ENCODE measurements at regions not wholly inside any gene's neighbourhood (a gene's known extent, or its start where the extent isn't known, plus 50 kb on each side); places are given as distances from the start of the nearest gene placed in this dataset.

DNA sequence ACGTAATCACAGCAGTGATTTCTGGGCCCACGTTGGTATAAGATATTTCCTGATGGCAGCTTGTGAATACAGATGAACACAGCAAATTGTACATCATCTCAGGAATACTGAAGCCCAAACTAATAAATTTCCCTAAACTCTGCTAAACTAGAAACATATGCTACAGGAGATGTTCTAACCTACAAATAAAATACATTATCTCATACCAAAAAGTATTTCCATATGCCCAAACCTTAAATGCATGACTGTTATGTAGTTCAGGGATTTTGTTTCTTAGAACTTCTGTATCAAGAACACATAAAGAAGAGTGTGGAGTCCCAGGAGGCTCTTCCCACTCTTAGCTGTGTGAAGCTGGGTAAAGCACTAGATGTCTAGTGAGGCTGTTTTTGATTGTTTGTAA, 138.4 kb downstream of the RFC3 start:
- no peak overlapping the region for H3K27ac ChIP-seq (ENCODE audit: insufficient read depth, low read length)
- H2AFZ ChIP-seq (replicated peaks; ENCODE audit: low read length, poor library complexity) = no peak overlapping the region
- CTCF ChIA-PET = no interaction called here
- no peak overlapping the region for H3K4me3 ChIP-seq (ENCODE audit: insufficient read depth, low read depth, low read length)
- intact Hi-C loops (cut with micrococcal nuclease) (no loop called here), in situ Hi-C loops (cut with MboI; ENCODE audit: low sequenced_read_pairs) (no loop called here), dilution Hi-C loops (cut with HindIII; ENCODE audit: low sequenced_read_pairs, unreplicated experiment) (no loop called here)
- H2AK5ac ChIP-seq (ENCODE audit: low read depth, low read length) = no peak overlapping the region
- POLR2A ChIA-PET (ENCODE audit: unreplicated experiment) = no interaction called here
- no peak overlapping the region for H2BK20ac ChIP-seq (ENCODE audit: low read depth, low read length)
- no peak overlapping the region for H3K18ac ChIP-seq (ENCODE audit: low read depth, low read length)
- H4K20me1 ChIP-seq (ENCODE audit: insufficient read depth, low read length) = no peaks in the 10 kb centered on the region
- no peak overlapping the region for H2AK9ac ChIP-seq (replicated peaks; ENCODE audit: low read depth, low read length, poor library complexity)
- no peak overlapping the region for H2BK15ac ChIP-seq (ENCODE audit: low read depth, low read length)
- no peaks in the 10 kb centered on the region for H3K9me3 ChIP-seq (ENCODE audit: control insufficient read depth, insufficient read depth, low read length)
- no peaks in the 10 kb centered on the region for H3K36me3 ChIP-seq (ENCODE audit: control insufficient read depth, insufficient read depth, low read length)
- no peak overlapping the region for H3K14ac ChIP-seq (replicated peaks; ENCODE audit: low read depth, low read length)
- no CpG with 5 or more reads among the region's 2 CpGs for WGBS, 2 experiments (ENCODE audit: extremely low coverage in 2 of 2, insufficient read length in 1 of 2)
- H4K91ac ChIP-seq (ENCODE audit: insufficient read depth, low read depth, low read length) = no peak overlapping the region
- H4K8ac ChIP-seq (ENCODE audit: low read depth in 2 of 2, low read length in 2 of 2) = no peak overlapping the region
- H4K5ac ChIP-seq (ENCODE audit: low read depth, low read length) = no peak overlapping the region
- H2BK5ac ChIP-seq (ENCODE audit: low read depth, low read length, poor library complexity, severe bottlenecking) = no peak overlapping the region
- no peaks in the 10 kb centered on the region for H3K4me1 ChIP-seq (ENCODE audit: control insufficient read depth, insufficient read depth, low read length)
- ATAC-seq (ENCODE audit: low read depth) = no peak
- no TSS peak for BruUV-seq (replicated peaks)
- H3K56ac ChIP-seq (ENCODE audit: extremely low read depth, insufficient read depth, low read length) = no peak overlapping the region
- H3K9me1 ChIP-seq (ENCODE audit: insufficient read depth, low read length) = no peaks in the 10 kb centered on the region
- H3K4me2 ChIP-seq (ENCODE audit: low read depth, low read length) = no peak overlapping the region
- H3K79me1 ChIP-seq (ENCODE audit: low read depth in 1 of 2, low read length in 2 of 2) = no peaks in the 10 kb centered on the region
- no peaks in the 10 kb centered on the region for H3K27me3 ChIP-seq (ENCODE audit: control insufficient read depth, insufficient read depth, low read length)
- TF ChIP-seq, protein P1, sequence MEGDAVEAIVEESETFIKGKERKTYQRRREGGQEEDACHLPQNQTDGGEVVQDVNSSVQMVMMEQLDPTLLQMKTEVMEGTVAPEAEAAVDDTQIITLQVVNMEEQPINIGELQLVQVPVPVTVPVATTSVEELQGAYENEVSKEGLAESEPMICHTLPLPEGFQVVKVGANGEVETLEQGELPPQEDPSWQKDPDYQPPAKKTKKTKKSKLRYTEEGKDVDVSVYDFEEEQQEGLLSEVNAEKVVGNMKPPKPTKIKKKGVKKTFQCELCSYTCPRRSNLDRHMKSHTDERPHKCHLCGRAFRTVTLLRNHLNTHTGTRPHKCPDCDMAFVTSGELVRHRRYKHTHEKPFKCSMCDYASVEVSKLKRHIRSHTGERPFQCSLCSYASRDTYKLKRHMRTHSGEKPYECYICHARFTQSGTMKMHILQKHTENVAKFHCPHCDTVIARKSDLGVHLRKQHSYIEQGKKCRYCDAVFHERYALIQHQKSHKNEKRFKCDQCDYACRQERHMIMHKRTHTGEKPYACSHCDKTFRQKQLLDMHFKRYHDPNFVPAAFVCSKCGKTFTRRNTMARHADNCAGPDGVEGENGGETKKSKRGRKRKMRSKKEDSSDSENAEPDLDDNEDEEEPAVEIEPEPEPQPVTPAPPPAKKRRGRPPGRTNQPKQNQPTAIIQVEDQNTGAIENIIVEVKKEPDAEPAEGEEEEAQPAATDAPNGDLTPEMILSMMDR (conservative IDR thresholded peaks at IDR 0.05; ENCODE audit: low read depth, low read length) = no peak
- TF ChIP-seq MXI1 (IDR thresholded peaks at IDR 0.05; ENCODE audit: borderline replicate concordance, low read depth, low read length) (no peak), RAD21 (IDR thresholded peaks at IDR 0.05; ENCODE audit: low read length) (no peak), POLR2A (IDR thresholded peaks at IDR 0.05; ENCODE audit: low read depth, low read length) (no peak), SMC3 (IDR thresholded peaks at IDR 0.05; ENCODE audit: low read depth, low read length) (no peak), NFE2L2 (IDR thresholded peaks at IDR 0.05; ENCODE audit: low read depth, low read length) (no peak), RCOR1 (IDR thresholded peaks at IDR 0.05; ENCODE audit: insufficient replicate concordance, low read length) (no peak), CEBPB (IDR thresholded peaks at IDR 0.05; ENCODE audit: low read depth, low read length) (no peak), RFX5 (IDR thresholded peaks at IDR 0.05; ENCODE audit: low read depth, low read length) (no peak), BHLHE40 (IDR thresholded peaks at IDR 0.05; ENCODE audit: low read depth, low read length) (no peak), FOS (IDR thresholded peaks at IDR 0.05; ENCODE audit: low read depth, low read length) (no peak), MAZ (IDR thresholded peaks at IDR 0.05; ENCODE audit: borderline replicate concordance, low read depth, low read length) (no peak), MAFK (IDR thresholded peaks at IDR 0.05; ENCODE audit: low read depth, low read length) (no peak)
- TF ChIP-seq, protein P2, sequence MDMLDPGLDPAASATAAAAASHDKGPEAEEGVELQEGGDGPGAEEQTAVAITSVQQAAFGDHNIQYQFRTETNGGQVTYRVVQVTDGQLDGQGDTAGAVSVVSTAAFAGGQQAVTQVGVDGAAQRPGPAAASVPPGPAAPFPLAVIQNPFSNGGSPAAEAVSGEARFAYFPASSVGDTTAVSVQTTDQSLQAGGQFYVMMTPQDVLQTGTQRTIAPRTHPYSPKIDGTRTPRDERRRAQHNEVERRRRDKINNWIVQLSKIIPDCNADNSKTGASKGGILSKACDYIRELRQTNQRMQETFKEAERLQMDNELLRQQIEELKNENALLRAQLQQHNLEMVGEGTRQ (IDR thresholded peaks at IDR 0.05; ENCODE audit: low read depth, low read length) = no peak
- TF ChIP-seq, protein P3, sequence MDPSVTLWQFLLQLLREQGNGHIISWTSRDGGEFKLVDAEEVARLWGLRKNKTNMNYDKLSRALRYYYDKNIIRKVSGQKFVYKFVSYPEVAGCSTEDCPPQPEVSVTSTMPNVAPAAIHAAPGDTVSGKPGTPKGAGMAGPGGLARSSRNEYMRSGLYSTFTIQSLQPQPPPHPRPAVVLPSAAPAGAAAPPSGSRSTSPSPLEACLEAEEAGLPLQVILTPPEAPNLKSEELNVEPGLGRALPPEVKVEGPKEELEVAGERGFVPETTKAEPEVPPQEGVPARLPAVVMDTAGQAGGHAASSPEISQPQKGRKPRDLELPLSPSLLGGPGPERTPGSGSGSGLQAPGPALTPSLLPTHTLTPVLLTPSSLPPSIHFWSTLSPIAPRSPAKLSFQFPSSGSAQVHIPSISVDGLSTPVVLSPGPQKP (IDR thresholded peaks at IDR 0.05; ENCODE audit: borderline replicate concordance, low read depth, low read length) = no peak
- no peak overlapping the region for H3K4ac ChIP-seq (ENCODE audit: low read depth, low read length)
- H3K23ac ChIP-seq (ENCODE audit: low read depth, low read length) = no peak overlapping the region
- no peak overlapping the region for H2BK120ac ChIP-seq (ENCODE audit: low read depth, low read length)
- no peak for DNase-seq
- H3K9ac ChIP-seq (ENCODE audit: low read depth, low read length) = no peak overlapping the region

Measured in IMR-90 (cell line).